Effector CD4-positive, alpha-beta T cell (primary cell): ENCODE measurements at regions not wholly inside any gene's neighbourhood (a gene's known extent, or its start where the extent isn't known, plus 50 kb on each side); places are given as distances from the start of the nearest gene placed in this dataset.

Source experiments
- DNase-seq: peaks from one replicate; pipeline ENCODE4 v3.0.0-alpha.2; 2020

- no peak for DNase-seq
These were observed 167.0 kb downstream of the ENGASE start for GRCh38 chr17:79241616-79242015.

- no peak for DNase-seq
These were observed 164.6 kb downstream of the ENGASE start for GRCh38 chr17:79239205-79239604.

DNA sequence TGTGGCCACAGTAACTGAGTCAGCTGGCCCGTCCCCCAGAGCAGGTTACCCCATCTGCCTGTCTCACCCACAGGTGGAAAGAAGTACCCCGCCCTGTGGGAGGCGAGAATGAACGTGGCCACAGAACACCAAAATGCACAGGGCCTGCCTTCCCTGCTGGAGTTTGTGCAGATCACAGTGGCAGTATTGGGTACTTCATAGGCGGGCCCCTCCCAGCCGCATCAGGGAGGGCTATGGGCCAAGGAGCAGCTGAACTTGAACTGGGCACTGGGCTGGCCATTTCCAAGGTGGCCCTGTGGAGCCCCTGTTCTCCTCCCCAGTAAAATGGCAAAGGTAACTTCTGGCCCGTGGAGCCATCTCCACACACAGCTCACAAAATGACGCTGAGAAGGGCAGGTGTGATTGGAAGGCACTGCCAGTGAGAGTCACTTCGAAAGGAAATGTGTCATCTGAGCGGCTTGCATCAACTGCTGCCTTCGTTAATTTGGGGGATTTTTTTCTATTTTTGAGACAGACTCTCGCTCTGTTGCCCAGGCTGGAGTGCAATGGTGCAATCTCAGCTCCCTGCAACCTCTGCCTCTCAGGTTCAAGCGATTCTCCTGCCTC, 162.9 kb downstream of the ENGASE start:
- DNase-seq, result no peak

- DNase-seq, result no peak
These were observed 161.2 kb downstream of the ENGASE start for GRCh38 chr17:79235808-79236207.

- DNase-seq, result no peak
These were observed 159.4 kb downstream of the ENGASE start for GRCh38 chr17:79233916-79234551.

GRCh38 chr17:79232957-79233356, 158.3 kb downstream of the ENGASE start:
- DNase-seq, result no peak

- DNase-seq, result no peak
These were observed 157.2 kb downstream of the ENGASE start for GRCh38 chr17:79231766-79232287.

DNA sequence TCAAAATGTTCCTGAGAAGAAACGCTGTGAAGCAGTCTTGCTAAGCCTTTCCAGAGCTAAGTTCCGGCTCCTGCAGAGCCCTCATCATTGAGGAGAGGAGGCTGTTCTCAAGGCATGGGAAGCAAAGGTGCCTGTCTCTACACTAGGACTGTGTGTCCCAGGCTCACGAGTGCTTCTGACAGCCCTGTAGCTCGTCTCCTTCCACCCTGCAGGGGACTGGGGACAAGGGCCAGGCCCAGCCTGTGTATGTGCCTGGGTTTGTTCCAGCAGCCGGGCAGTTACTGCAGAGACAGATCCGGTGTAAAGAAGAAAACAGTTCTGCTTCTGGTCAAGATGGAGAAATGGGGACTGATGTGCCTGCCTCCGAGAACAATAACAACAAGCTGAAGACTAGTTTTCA, 156.0 kb downstream of the ENGASE start:
- no peak for DNase-seq

- no peak for DNase-seq
These were observed 151.4 kb downstream of the ENGASE start for GRCh38 chr17:79226037-79226436.

DNA sequence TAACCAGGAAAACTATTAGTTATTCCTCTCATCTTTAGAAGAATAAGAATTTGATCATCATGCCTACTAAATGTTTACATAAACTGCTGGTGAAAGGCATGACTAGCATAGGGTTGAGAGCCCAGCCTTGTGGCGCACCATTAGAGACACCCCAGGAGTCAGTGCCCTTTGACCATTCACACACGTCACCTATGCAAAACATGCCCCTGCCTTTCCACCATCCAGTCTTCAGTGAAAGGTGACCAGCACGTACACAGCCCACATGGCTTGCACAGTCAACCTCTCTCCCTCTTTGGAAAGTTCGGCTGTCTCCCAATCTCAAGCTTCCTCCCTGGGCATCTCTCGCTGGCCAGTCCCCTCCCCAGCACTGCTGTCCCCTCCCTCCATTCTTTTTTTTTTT, 150.3 kb downstream of the ENGASE start:
- no peak for DNase-seq

GRCh38 chr17:79224476-79224875, 149.9 kb downstream of the ENGASE start:
- DNase-seq, result no peak

- no peak for DNase-seq
These were observed 149.3 kb downstream of the ENGASE start for GRCh38 chr17:79223953-79224352.

DNA sequence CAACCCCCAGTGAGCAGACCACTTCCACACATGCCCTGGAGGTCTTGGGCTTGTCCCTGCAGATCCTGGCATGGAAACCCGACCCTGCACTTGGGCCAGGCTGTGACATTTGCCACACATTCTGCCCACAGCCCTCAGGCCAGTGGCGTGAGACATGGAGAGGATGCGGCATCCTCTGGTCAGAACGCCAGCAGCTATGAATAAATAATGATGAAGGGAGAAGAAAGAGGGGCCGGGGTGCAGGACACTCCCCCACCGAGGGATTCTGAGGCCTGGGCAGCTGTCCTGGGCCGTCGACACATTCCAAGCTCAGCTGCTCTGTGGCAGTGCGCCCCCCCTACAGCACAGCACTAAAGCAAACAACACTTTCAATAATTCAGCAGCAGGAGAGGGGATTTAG, 148.8 kb downstream of the ENGASE start:
- DNase-seq, result no peak

DNA sequence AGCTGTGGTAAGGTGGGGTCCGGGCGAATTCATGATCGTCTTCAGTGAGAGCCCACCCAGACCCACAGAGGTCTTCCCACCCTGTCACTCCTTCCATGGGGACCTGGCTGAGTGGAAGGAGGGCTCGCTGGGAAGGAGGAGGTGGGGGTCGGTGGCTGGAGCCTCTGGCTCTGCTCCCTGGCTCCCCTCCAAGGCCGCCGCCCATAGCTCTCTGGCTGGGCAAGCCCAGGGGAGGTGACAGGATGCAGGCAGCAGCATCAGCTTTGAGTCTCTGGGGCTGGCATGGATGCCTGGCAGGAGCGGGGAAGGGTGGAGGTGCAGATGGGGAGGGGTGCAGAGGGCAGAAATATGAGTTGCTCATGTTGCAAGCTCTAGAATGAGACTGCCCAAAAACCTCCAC, 147.0 kb downstream of the ENGASE start:
- no peak for DNase-seq

DNA sequence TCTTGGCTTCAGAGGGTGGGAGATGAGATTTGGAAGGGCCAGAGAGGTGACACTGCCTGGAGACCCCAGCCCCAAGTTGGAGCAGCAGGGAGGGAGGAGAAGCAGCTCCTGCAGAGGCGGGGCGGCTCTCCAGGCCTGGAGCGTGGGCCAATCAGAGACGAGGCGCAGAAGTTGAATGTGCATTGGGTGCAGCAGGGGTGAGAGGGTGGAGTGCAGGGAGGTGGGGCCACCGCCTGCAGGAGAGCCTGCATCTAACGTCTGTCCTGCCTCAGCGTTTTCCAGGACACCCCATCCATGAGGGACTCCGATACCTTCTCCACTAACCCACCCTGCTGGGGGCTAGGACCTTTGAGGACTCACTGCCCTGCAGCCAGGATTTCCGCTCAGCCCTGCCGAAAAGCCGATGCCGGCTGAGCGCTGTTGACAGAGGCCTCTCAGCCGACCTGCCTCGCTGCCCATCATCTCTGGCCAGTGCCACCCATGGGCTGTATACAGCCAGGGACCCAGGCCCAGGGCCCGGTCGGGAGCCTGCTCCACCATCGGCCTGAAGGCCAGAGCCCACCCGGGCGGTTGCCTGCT, 146.2 kb downstream of the ENGASE start:
- no peak for DNase-seq

DNA sequence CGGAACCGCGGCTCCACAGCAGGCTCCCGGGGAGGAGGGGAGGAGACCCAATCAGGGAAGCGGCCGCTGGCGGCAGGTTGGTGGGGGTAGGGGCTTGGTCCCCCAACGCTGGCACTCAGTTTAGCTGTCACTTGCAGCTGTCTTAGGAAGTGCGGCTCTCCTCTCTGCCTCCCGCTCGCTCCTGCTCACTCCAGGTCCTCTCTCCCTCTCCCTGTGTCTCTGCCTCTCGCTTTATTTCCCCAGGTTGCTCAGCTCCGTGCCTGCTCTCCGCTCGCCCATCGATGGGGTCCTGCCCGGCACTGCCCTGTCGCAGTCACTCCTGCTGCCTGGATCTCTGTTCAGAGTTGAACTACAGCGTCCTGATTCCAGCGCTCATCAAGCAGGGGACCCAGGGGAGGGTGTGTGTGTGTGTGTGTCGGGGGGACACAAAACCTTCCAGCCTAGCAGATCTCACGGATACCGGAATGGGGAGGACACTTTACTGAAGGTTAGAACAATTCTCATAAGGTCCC, 145.6 kb downstream of the ENGASE start:
- DNase-seq, result no peak

- DNase-seq, result no peak
These were observed 144.7 kb downstream of the ENGASE start for GRCh38 chr17:79219208-79219935.

GRCh38 chr17:79218825-79219200, 144.2 kb downstream of the ENGASE start:
- no peak for DNase-seq

DNA sequence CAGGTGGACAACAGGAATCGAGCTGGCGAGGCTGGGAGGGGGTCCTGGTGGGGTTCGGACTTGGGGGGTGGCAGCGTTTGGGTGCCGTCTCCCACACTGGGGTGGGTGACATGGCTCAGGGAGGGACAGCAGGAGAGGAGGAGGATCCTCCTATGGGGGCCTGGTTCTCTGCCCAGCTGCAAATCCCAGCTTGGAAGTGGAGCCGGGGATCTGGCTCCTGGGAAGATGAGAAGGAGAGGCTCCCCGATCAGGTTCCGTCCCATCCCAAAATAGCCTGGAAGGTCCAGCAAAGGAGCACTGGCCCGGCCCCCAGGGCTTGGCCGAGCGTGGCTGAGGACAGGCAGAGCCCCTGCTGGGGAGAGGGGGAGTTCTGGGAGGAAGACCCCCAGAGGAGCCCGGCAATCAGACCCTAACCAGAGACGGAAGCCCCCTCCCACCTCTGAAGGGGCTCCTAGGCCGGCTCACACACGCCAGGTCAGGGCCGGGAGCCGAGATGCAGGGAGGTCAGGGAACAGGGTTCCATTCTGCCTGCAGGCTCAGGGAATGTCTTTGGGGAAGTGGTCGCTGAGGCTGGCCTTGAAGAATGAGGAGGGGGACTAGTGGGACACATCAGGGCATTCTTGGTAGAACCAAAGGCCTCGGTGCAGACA, 143.7 kb downstream of the ENGASE start:
- no peak for DNase-seq

DNA sequence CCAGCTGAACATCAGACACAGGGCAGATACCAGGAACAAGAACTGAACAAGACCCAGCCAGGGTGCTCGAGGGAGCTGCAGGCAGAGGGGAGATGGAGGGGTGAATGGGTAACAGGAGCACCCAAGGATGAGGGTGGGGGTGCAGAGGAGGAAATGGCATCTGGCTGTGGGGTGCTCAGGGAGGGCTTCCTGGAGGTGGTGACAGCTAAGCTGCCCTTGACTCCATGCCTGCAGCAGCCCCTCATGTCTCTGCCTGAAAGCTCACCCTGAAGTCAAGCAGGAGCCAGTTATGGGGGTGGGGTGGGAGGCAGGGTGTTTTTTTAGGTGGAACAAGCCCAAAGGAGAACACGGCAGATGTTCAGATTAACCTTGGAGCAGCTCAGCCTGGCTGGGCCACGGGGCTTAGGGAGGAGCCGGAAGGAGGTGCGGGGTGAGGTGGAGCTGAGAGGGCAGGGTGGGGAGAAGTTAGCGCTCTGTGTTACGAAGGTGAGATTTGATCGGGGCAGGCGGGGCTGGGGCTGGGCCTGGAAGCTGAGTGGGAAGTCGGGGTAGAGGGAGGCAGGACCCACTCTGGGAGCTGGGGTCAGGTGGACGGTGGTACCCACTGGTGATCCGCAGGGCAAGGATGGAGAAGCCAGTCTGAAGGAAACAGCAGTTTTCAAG, 143.0 kb downstream of the ENGASE start:
- DNase-seq, result no peak

DNA sequence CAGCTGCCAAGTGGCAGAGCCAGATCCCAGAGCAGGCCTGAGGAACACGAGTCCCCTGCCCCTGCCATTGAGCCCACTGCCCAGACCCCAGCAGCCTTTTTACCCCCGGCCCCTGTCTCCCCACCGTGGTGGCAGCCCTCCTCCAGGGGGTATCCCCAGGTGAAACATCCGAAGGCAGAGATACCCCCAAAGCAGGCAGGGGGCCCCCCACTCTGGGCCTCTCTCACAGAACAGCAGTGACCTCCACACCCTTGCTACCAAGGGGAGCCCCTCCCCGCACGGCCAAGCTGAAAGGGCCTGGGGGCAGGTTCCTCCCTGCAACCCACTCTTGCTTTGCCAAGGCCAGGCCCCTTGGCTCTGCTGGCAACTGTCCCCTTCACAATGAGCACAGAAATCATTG, 142.2 kb downstream of the ENGASE start:
- no peak for DNase-seq

- no peak for DNase-seq
These were observed 141.8 kb downstream of the ENGASE start for GRCh38 chr17:79216391-79216790.
